GM18519 (cell line): ENCODE measurements at regions not wholly inside any gene's neighbourhood (a gene's known extent, or its start where the extent isn't known, plus 50 kb on each side); places are given as distances from the start of the nearest gene placed in this dataset.
"Not testable (repeated sequence)": the region's sequence is repeated elsewhere in the genome, so short reads cannot be mapped to it uniquely, and the experiment has no call there.

Experiments
- ATAC-seq: cut with Tn5 transposase; IDR thresholded peaks from one replicate; pipeline ENCODE4 v1.9.1; 2021; ENCODE audit warnings: mild to moderate bottlenecking, moderate library complexity; ENCODE audit not compliant: unreplicated experiment, low FRiP score

DNA sequence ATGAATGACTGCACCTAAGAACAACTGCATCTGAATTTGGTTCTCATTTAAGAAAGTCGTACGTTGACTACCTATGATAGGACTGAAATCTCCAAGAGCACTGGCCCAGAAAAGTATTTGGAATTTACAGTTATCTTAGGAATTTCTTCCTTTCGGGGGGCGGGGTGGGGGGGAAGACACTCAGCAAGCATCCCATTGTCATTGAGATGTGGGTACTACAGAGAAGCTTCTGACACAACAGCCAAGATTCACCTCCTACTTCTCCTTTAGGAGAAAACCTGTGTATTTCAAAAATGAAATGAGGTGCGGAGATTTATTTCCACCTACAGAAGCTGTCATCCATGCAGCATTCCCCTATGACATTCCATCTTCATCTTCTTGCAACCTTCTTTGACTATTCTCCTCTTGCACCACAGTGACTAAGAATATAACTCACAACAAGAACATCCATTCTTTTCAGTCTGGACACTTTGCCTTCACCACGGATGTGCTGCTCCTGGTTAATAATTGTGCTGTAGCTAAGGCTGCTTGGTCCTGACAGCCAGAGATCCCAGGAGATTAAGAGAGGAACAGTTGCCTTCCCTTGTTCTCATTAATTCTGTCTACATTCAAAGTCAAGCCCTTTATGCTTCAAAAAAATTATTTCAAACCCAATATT is 98.4 kb upstream of the FRMD4A start:
- no peak for ATAC-seq

- no peak for ATAC-seq
Observed at GRCh38 chr10:14425034-14425433, 94.3 kb upstream of the FRMD4A start.

- no peak for ATAC-seq
Observed at GRCh38 chr10:14423111-14423744, 92.5 kb upstream of the FRMD4A start.

DNA sequence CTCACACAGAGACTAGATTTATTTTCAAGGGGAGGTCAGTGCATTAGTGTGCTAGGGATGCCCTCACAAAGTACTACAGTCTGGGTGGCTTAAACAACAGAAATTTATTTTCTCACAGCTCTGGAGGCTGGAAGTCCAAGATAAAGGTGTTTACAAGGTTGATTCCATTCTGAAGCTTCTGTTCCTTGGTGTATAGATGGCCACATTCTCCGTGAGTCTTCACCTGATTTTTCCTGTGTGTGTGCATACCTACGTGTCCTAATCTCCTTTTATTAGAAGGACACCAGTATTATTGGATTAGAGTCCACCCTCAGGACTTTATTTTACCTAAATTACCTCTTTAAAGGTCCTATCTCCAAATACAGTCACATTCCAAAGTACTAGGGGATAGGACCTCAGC is 91.7 kb upstream of the FRMD4A start:
- no peak for ATAC-seq

DNA sequence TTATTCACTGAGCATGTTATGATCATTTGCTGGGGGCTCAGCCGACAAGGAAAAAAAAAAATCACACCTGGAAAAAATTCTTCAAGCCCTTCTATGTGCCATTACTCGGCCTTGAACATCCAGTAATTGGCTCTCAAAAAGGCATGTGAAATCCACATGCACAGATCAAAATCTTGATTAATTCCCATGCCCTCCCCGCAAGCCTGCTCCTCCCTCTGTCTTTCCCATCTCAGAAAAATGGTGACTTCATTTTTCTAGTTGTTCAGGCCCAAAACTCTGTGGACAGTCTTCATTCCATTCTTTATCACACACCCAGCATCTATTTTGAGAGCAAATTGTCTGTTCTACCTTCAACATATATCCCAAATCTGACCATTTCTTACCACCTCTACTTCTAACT is 91.2 kb upstream of the FRMD4A start:
- no peak for ATAC-seq

DNA sequence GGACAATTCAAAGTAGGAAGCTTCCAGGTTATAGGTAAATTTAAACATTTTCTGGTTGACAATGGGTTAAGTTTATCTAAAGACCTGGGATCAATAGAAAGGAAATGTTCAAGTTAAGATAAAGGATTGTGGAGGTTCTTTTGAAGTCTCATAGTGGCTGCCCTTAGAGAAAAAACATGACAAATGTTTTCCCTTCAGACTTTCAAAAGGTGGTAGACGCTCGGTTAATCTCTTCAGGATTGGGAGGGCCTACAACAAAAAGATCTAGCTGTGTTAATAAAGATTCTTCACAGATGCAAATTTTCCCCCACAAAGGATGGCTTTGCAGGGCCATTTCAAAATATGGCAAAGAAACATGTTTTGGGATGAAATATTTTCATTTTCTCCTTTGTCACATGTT is 86.6 kb upstream of the FRMD4A start:
- ATAC-seq: not testable (repeated sequence)

GRCh38 chr10:14416308-14416700 is 85.6 kb upstream of the FRMD4A start:
- no peak for ATAC-seq

GRCh38 chr10:14415676-14416307 is 85.1 kb upstream of the FRMD4A start:
- ATAC-seq: no peak

DNA sequence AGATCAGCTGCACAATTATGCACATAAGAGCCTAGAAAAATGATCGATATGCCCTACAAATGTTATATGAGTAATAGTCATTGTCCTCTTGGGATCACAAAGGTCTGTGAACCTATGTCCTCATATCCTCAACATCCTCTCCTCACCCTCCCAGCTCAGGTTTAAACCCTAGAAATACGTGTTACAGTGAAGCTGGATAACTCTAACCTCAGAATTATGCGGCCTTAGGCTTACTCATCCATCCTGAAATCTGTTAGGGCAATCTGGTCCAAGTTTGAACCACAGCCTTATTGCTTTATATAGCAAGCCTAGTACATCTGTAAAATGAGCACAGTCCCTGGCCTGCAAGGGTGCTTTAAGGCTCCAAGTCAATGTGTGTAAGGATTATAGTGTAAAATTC is 84.2 kb upstream of the FRMD4A start:
- no peak for ATAC-seq

DNA sequence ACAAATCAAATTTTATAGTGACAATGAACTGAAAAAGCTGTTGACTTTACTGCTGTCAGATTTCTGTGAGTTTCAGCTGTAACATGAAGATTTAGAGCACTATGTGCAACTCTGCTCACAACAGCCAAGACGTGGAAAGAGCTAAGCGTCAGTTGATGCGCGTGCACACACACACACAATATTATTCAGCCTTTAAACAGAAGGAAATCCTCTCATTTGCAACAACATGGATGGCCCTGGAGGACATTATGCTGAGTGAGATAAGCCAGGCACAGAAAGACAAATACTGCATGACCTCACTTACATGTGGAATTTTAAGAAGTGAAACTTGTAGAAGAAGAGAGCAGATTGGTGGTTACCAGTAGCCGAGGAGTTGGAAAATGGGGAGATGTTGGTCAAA is 82.8 kb upstream of the FRMD4A start:
- ATAC-seq: no peak

GRCh38 chr10:14412624-14413023 is 81.9 kb upstream of the FRMD4A start:
- no peak for ATAC-seq

- ATAC-seq: no peak
Observed at GRCh38 chr10:14409856-14410458, 79.2 kb upstream of the FRMD4A start.

GRCh38 chr10:14409247-14409646 is 78.5 kb upstream of the FRMD4A start:
- ATAC-seq: no peak

GRCh38 chr10:14408139-14408538 is 77.4 kb upstream of the FRMD4A start:
- no peak for ATAC-seq

DNA sequence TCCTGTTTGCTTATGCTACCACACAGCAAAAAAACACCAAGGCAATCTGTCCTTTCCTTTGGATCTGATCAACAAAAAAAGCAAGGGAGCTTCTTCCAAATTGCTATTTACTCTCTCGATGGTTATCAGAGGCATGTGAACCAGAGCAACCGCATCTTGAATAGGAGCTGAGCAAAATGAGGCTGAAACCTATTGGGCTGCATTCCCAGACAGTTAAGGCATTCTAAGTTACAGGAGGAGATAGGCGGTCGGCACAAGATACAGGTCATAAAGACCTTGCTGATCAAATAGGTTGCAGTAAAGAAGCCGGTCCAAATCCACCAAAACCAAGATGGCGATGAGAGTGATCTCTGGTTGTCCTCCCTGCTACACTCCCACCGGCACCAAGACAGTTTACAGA is 76.8 kb upstream of the FRMD4A start:
- ATAC-seq: no peak

- no peak for ATAC-seq
Observed at GRCh38 chr10:14405076-14406065, 74.6 kb upstream of the FRMD4A start.

DNA sequence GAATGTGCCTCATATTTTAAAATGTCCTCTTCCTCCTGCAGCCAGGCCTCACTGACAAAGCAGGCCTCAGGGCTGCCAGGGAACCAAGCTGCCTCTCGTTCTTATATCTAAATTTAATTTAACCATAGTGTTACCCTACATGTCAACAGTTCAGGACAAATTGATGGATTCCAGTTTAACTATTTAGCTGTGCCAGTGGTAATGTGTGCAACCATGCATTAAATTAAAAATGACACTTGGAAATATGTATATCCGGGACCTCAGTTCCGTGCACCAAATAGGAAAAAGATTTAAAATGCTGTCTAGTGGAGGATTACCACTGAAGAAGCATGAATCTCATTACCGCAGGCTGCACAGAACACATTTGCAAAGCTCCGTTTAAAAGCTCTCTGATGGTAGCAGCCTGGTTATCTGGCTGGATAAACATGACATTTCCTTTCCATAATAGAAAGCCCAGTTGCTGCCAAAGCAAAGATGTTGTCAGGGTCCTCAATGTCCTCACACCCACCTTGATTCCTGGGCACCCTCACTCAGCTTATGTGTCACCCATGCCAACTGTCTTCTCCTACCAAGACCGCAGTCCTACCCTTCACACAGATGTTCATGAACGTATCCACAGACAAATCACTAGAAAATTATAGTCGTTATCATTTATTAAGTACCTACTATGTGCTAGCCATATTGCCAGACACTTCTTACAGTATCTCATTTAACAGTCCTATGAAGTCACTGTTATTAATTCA is 73.3 kb upstream of the FRMD4A start:
- ATAC-seq: no peak

DNA sequence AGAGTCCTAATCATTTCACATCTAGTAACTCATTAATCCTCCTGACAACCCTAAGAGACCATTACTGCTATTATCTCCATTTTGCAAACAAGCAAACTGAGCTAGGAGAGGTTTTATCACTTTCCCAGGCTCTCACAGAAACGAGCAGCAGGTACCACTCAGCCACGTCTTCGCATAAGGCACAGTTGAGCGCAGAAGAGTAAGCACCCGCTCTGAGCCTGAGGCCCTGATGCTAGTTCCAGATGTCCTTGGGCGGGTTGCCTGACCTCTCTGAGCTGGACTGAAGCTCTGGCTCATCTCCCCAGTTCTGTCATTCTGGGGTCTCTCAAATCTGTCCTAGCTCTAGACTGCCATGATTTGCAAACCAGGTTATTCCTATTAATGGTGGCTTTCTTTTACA is 72.6 kb upstream of the FRMD4A start:
- ATAC-seq: no peak

GRCh38 chr10:14399641-14400040 is 68.9 kb upstream of the FRMD4A start:
- no peak for ATAC-seq

GRCh38 chr10:14397066-14397465 is 66.3 kb upstream of the FRMD4A start:
- ATAC-seq: no peak
